GM18498 (cell line): ENCODE measurements at regions not wholly inside any gene's neighbourhood (a gene's known extent, or its start where the extent isn't known, plus 50 kb on each side); places are given as distances from the start of the nearest gene placed in this dataset.

Experiments used
- ATAC-seq: cut with Tn5 transposase; IDR thresholded peaks from one replicate; pipeline ENCODE4 v1.9.1; 2021; ENCODE audit warnings: mild to moderate bottlenecking, moderate library complexity; ENCODE audit not compliant: unreplicated experiment

DNA sequence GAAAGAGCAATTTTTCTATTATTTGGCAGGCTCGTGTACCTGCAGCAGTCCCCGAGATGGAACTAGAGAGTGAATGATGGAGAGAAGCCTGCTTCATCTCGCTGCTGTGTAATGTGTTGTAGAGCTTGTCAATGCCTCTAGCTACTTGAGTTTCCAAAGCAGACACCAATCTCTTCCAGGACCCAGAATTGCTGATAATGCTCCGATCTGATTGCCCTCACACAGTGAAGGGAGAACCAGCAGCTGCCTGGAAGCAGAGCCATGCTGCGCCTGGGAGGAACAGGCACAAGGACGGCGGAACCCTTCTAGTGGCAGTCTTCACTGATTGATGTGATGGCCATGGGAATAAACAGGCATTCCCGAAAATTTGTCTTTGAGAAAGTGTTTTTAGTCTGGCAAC is 288.0 kb downstream of the ICE1 start:
- no peak for ATAC-seq

DNA sequence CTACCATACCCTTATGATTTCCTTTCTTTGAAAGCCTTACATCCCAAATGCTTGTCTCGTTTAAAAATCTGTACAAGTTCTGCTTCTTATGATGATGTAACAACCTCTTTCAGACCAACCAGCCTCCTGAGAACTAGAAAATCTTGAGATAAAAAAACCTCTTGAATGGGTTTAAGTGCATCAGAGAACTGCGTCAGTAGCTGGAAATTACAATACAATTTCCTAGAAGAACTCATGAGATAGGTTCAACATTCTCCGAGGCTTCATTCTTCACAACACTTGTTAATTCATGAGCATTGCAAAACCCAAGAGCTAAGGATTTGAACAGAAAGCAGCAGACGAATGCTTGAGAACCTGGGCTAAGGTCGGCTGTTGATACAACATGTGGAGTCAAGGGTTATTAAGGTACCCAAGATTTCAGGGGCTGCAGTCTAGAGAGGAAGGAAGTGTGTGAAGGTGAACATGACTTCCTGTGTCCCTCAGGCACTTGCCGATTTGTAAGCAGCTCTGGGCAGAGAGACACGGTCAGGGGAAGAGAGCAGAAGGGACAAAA is 286.0 kb downstream of the ICE1 start:
- no peak for ATAC-seq

DNA sequence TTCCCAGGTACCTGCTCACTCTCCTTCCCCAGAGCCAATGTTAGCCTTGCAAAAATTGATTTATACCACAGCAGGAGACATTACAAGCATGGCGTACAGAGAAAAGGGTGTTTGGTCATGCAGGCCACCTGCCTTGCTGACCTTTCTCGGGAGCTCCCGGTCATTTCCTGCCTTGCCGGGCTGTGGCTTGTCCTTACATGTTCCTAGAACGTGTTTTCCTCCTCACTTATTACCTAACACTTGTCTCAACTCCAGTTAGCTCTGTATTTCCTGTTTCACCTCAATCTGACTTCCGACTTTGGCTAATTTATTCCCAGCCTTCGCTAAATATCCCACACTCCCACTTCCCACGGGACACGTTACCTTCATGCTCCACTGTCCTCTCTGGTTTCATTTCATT is 282.5 kb downstream of the ICE1 start:
- ATAC-seq = no peak

DNA sequence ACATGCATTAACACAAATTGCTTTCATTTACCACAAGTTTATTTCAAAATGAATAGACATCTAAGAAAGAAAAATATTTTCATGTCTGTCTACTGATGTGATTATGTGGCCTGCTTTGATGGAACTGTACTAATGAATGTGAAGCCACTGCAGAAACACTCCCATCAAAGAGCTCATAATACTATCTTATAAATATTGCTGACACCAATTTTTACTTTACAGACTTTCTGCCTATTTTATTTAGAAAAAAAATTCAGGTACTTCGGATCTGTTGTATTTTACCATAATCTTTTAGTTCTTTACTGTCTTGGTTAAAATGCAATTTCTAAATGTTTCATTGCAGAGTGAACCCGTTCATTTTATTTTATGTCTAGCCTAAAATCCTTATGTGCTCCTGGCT is 281.9 kb downstream of the ICE1 start:
- ATAC-seq = no peak

DNA sequence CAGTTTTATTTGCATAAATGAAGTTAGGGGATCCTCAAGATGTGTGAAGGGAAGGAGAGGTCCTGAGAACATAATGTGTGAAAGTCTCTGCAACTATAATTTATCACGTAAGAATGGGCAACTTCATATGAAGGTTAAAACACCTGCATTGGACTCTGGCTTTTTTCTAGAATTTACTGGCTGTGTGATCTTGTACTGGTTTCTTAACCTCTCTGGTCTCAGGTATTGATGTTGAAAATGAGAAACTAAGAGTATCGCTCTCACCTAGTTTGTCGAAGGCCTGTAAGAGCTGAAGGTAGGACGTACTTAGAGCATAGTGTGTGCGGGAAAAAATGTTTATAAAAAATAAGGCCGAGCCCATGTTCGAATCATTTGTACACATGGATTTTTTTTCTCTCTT is 280.5 kb downstream of the ICE1 start:
- no peak for ATAC-seq

DNA sequence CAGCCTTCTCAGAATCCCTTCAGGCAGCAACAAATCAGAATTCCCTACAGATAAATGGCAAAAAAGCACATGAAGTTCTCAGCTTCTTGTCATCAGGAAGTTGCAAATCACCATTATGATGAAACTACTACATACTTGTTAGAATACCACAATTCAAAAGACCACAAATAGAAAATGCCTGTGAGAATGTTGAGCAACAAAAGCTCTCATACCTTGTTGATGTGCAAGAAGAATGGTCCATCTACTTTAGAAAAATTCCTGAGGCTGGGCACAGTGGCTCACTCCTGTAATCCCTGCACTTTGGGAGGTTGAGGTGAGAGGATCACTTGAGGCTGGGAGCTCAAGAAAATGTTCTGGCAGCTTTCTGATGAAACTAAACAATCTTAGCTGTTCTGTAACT is 278.1 kb downstream of the ICE1 start:
- ATAC-seq = no peak

DNA sequence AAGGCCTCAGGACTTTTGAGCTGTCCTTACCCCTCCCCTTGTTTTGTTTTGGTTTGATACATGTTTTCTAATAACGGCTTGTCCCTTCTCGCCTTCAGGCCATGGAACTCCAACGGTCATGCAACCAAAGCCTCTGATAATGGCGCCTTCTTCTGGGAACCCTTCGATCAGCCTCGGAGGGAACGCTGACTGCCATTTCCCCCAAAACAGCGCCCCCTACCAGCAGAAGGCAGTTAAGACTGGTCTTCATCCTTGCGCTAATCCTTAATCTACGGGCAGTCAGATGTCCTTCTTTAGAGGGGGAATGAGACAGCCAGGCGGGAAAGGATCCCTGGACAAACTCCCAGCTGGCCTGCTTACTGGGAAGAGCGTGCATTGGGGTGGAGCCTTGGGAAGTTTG is 276.6 kb downstream of the ICE1 start:
- no peak for ATAC-seq

DNA sequence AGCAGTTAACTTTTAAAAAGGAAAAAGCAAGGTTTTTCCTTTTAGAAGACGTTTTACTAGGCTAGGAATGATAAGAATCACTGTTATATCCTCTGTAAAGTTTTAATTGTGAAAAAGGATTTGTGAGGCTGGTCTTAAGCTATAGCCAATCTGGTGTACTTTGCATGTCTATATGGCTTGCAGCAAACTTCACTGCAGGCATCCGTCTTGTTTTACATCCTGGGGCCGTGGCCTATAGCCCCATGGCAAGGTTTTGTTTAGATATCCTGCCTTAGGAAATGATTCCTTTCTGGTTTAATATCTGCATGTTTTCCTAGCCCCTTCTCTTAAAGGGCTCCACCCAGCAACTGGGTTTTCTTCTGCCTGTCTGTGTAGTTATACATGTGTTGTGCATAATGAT is 272.8 kb downstream of the ICE1 start:
- ATAC-seq = no peak

DNA sequence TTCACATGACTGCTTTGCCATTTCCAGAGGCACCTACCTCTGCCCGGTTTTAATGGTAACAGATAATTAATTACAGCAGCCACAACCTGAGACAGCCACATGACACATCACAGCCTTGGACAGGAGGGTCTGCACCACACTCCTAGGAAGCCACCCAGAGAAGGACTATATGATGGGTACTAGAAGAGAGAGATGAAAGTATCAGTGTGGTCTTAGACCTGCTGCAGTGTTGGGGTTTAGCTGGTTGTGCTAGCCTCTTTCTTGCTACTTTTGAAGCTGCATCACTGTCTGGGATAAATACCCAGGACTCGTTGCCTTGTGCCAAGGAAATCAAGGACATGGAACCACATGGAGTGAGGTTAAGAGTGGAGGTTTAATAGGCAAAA is 266.4 kb downstream of the ICE1 start:
- ATAC-seq = no peak

DNA sequence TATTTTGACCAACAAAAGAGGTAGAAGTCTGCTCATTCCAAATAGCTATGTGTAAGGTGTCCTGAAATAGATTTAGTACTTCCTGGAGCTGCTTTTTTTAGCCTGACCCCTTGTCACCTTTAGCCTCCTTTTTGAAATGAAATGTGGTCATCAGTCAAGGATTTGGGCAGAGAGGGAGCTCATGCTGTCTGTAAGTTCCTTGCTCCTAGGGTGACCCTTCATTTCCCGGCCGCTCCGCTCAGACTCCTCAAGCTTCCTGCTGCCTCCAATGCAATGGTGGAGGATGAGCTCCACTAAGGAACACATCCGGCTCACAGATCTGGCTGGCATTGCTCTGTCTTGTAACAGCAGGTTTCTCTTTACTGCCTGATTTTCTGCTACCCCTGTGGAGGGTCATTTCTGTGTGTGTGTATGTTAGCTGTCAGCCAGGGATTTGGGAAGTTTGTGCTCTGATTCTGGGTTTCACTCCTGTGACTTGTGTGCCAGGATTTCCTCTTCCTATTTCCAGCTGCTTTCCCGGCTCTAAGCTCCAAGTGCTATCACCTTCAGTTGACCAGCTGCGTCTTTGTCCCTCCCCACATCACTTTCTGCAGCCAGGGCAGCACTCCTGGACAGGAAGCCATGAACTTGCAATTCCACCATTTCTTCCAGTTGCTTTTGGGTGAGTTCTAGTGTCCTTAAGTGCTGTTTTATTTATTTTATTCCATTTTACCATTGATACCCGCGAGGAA is 265.9 kb downstream of the ICE1 start:
- no peak for ATAC-seq

DNA sequence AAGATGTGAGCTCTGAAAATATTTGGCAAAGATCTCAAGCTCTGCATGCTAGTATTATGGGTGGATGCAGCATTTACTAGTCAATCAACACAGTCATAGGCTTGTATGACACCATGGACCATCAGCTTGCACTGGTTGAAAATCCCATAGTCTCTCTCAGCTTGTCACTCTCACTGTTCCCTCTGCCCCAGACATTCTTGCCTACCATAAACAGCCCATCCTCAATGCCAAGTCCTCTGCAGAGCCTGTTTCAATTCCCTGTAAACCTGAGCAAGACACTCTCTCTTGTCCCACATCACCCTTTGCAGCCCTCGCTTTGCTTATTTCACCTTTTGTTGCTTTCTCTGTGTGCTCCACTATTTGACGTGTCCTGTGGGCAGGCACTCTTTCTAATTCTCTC is 264.6 kb downstream of the ICE1 start:
- no peak for ATAC-seq

DNA sequence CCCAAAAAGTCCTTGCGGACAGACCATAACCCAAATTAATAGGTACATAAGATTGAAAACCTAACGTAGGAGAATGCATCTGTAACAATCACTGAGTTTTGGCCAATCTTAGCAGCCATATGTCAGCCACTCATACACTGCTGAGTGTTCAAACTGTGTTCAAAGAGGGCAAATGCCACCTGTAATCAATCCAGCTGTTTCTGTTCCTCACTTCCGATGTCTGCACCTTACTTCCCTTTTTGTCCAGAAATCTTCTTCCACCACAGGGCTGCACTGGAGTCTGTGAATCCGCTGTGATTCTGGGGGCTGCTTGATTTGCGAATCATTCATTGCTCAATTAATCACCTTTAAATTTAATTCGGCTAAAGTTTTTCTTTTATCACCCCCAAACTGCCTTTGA is 263.9 kb downstream of the ICE1 start:
- ATAC-seq = no peak

DNA sequence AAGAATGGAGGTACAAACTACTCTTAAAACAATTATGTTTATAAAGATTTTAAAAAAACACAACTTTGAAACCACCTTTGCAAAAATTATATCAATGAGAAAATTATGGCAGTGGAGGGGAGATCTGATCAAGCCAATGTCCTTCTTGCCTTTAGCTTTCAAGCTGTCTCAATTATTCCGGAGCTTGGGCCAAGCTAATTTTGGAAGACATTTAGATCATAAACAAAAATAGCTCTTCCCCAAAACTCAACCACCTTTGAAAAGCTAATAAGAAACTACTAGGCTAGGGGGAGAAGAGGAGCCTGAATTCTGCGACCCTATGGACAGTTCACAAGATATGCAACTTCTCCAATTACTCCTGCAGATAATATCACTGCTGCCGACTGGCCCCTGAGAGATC is 263.3 kb downstream of the ICE1 start:
- ATAC-seq = no peak

DNA sequence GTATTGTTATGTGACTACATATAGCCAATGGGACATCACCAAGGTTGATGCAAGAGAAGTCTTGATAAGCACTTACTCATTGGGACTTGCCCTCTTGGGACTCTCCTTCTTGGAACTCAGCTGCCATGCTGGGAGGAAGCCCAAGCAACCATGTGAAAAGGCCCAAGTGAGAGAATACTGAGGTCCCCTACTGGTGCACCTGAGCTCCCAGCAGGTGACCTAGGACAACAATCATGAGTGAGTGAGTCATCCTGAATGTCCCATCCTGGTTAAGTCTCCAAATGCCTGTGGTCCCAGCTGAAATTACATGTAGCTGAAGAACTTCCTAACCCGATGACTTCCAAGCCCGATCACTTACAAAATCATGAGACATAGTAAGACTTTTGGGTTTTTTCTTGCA is 260.7 kb downstream of the ICE1 start:
- no peak for ATAC-seq

DNA sequence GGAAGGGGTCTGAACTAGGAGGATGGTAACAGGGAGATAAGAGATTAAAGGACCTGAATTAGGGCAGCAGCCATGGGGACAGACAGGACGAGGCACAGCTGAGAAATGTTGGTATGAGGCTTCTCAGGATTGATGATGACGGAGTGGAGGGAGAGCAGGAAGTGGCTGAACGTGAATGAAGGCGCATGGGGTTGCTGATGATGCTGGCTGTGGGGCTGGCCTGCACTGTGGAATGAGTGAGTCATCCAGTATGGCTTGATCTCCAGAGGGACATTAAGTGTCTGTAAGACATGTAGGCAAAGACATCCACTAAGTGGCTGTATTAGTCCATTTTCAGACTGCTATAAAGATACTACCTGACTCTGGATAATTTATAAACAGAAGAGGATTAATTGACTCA is 256.4 kb downstream of the ICE1 start:
- no peak for ATAC-seq

DNA sequence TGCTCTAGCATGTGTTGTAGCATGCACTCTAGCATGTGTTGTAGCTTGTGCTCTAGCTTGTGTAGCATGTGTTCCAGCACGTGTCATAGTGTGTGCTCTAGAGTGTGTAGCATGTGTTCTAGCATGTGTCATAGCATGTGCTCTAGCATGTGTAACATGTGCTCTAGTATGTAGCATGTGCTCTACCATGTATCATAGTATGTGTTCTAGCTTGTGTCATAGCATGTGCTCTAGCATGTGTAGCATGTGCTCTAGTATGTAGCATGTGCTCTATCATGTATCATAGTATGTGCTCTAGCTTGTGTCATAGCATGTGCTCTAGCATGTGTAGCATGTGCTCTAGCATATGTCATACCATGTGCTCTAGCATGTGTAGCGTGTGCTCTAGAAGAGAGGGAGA is 255.3 kb downstream of the ICE1 start:
- ATAC-seq = no peak

DNA sequence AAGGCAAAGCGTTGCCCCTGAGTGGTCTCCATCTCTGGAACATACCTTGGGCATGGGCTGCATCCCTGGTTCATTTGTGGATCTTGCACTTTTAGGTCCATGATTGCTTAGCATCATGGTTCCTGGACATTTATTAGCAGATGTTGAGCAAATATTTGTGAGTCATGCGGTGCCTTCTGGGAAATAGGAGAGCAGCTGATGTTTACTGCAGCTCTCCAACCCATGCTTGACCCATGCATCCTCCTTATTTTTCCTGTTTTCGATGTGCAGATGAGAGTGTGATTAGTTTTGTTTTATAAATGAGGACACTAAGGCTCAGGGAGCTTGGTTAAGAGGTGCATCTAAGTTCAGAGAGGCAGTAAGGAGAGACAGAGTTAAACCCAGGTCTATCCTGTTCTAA is 253.7 kb downstream of the ICE1 start:
- no peak for ATAC-seq

DNA sequence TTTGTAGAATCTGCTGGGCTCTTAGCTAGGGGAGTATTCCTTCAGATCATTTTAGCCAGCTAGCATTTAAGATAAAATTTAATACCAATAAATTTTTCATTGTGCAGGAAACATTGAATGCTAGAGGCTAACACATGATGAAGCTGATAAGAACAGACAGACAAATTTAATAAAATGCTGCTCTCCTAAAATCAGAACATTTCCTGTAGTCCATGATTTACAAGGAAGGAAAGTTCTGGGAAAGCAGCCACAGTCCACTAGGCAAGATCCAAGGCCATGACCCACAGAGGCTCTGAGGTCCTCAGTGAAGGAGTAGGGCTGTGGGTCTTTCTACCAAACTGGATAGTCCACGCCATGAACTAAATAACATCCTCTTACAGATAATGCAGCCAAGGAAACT is 253.0 kb downstream of the ICE1 start:
- no peak for ATAC-seq

DNA sequence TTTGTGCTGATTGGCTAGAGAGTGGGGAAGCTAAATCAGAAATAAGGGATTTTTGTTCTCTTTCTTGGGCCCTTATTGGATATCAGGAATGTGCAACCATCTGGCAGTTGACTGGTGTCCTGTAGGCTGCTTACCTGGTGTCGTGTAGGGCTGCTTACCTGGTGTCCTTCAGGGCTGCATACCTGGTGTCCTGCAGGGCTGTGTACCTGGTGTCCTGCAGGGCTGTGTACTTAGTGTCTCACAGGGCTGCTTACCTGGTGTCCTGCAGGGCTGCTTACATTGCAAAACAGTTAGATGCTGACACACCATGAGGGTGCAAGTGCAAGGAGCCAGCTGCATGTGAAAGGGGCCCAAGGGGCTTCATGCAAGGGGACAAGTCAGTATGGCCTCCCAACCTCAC is 249.3 kb downstream of the ICE1 start:
- no peak for ATAC-seq

DNA sequence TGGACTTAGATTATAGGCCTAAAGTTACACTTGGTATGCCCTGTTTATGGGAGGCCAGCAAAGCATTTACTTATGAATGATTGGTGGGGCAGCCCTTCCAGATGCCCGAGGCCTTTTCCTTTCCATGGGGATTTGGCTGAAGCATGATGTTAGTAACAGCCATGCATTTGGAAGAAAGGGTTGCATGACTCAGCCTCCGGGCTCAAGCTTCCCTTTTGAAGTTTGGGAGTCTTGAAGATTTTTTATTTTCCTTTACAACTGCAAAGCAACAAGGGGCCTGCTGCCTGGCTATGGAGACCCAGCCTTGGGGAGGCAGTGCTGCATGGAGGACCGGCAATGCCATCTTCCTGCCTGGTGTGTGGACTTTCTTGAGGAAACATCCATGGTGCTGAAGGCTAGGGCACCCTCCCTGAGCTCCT is 244.7 kb downstream of the ICE1 start:
- ATAC-seq = no peak

DNA sequence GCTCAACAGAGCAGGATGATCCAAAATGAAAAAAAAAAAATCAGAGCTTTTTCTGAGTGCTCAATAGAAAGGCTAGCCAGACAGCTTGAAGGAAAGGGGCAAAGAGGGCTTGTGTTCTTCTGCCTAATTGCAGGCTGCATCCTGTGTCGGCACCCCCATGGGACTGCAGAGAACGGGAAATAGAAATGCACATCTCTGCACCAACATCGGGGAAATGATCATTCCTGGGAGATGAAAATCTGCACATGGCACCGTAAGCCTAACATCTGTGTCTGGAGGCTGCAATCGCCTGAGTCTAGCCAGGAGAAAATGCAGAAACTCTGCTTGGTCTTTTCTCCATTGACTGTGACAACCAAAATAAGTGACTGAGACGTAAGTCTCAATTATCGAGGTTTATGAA is 243.9 kb downstream of the ICE1 start:
- no peak for ATAC-seq

DNA sequence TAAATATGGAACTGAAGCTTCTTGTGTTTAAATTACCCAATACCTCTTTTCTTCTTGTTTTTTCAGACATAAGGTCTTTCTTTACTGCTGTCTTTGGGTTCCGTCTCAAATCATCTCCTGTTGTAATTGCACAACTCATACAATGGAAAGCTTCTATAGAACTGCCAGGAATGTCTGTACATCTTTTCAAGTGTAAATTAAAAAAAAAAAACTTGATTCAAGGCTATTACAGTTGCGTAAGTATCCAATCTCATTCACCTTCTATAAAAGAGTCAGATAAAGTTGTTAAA is 243.5 kb downstream of the ICE1 start:
- no peak for ATAC-seq
